OCI-LY7 (cell line): ENCODE measurements at regions not wholly inside any gene's neighbourhood (a gene's known extent, or its start where the extent isn't known, plus 50 kb on each side); places are given as distances from the start of the nearest gene placed in this dataset.

Experiments used
- CTCF ChIP-seq: fragments of 200-600 bp; sonication (generic); conservative IDR thresholded peaks from 2 replicates; pipeline ENCODE4 v1.5.1; 2014; ENCODE audit warnings: mild to moderate bottlenecking, antibody characterized with exemption, low read length, moderate library complexity, mixed read lengths
- EZH2phosphoT487 ChIP-seq: fragments of 200-600 bp; sonication (generic); IDR thresholded peaks from 2 replicates; pipeline ENCODE4 v1.6.1; 2018; ENCODE audit warnings: low read depth, borderline replicate concordance, mild to moderate bottlenecking, mixed run types, antibody characterized with exemption, low read length, moderate library complexity, mixed read lengths

- no peak for TF ChIP-seq EZH2phosphoT487
- TF ChIP-seq CTCF, result no peak
These were observed 106.8 kb upstream of the SIX3 start for GRCh38 chr2:44834656-44835055.
